ENCODE measurements at regions not wholly inside any gene's neighbourhood (a gene's known extent, or its start where the extent isn't known, plus 50 kb on each side); places are given as distances from the start of the nearest gene placed in this dataset.

DNA sequence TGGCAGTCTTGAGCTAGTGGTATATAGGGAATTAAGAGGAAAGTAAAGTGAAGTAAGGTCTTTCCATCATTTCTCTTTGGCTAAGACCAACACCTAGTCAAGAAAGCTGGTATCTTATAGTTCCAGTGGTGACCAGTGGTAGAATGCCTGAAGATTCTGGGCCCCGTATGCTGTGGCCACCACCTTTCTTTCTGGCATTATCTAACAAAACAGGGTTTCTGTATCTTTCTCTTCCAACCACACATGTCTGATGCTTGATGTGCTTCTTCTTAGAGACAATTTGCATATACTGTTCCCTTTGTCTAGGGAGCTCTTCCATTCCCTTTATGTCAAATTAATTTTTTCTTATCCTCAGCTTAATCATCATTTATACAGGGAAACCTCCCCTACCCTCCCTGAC is 109.9 kb upstream of the SSBP2 start:
- TF ChIP-seq, protein P1, sequence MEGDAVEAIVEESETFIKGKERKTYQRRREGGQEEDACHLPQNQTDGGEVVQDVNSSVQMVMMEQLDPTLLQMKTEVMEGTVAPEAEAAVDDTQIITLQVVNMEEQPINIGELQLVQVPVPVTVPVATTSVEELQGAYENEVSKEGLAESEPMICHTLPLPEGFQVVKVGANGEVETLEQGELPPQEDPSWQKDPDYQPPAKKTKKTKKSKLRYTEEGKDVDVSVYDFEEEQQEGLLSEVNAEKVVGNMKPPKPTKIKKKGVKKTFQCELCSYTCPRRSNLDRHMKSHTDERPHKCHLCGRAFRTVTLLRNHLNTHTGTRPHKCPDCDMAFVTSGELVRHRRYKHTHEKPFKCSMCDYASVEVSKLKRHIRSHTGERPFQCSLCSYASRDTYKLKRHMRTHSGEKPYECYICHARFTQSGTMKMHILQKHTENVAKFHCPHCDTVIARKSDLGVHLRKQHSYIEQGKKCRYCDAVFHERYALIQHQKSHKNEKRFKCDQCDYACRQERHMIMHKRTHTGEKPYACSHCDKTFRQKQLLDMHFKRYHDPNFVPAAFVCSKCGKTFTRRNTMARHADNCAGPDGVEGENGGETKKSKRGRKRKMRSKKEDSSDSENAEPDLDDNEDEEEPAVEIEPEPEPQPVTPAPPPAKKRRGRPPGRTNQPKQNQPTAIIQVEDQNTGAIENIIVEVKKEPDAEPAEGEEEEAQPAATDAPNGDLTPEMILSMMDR (IDR thresholded peaks at IDR 0.05; ENCODE audit: insufficient read depth in 1 of 2, low read depth in 1 of 2, low read length in 1 of 2, severe bottlenecking in 1 of 2, unreplicated experiment in 1 of 2), result no peak
- no peaks in the 10 kb centered on the region for H3K4me1 ChIP-seq
- BruUV-seq (replicated peaks), result no TSS peak
- CTCF ChIA-PET, result no interaction called here
- H3K36me3 ChIP-seq (ENCODE audit: control insufficient read depth, insufficient read depth, low read length), result no peaks in the 10 kb centered on the region
- no peaks in the 10 kb centered on the region for H3K9me3 ChIP-seq
- intact Hi-C loops (cut with micrococcal nuclease; ENCODE audit: unreplicated experiment), result no loop called here
- Mint-ChIP-seq H3K27ac (ENCODE audit: unreplicated experiment) (no peak overlapping the region), H3K9me3 (ENCODE audit: unreplicated experiment) (no peaks in the 10 kb centered on the region), H3K27me3 (ENCODE audit: insufficient read depth, unreplicated experiment) (peaks cover 13% of the 10 kb centered on the region), H3K4me1 (ENCODE audit: low read depth, unreplicated experiment) (no peaks in the 10 kb centered on the region), H3K4me3 (ENCODE audit: unreplicated experiment) (no peak overlapping the region), H3K36me3 (ENCODE audit: insufficient read depth, unreplicated experiment) (no peaks in the 10 kb centered on the region)
- no peaks in the 10 kb centered on the region for H3K27me3 ChIP-seq (replicated peaks; ENCODE audit: control insufficient read depth, insufficient read depth, low read length)
- H3K4me3 ChIP-seq (ENCODE audit: low read depth, low read length), result no peak overlapping the region
- DNase-seq, result no peak
- POLR2A ChIA-PET, result no interaction called here

DNA sequence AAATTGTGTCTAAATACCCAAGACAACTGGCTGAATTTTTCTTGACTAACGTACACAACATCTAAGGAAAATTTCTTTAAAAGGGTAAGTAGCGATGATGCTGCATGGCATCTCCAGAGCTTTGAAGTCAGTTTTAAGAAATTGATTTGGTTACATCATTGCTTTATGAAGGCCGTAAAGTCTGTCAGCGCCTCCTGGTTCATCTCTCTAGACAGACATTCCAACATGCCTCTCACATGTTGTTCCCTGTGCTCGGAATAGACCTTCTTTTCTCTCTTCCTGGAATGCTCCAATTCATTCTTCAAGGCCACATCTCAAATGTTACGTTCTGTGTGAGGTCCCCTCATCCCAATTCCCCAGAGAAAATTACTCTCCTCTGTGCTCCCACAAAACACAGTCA is 108.7 kb upstream of the SSBP2 start:
- intact Hi-C loops (cut with micrococcal nuclease; ENCODE audit: unreplicated experiment), result loop anchor here (10.0 kb wide), 1 partner anchor 365 kb away; no protein-coding TSS in a partner anchor
- no peaks in the 10 kb centered on the region for H3K36me3 ChIP-seq (ENCODE audit: control insufficient read depth, insufficient read depth, low read length)
- DNase-seq, result no peak
- no peak overlapping the region for H3K4me3 ChIP-seq (ENCODE audit: low read depth, low read length)
- H3K4me1 ChIP-seq, result no peaks in the 10 kb centered on the region
- no peaks in the 10 kb centered on the region for H3K27me3 ChIP-seq (replicated peaks; ENCODE audit: control insufficient read depth, insufficient read depth, low read length)
- H3K27me3 Mint-ChIP-seq (ENCODE audit: insufficient read depth, unreplicated experiment), result peaks cover 9% of the 10 kb centered on the region
- no peak overlapping the region for H3K4me3 Mint-ChIP-seq (ENCODE audit: unreplicated experiment)
- BruUV-seq (replicated peaks), result no TSS peak
- H3K9me3 Mint-ChIP-seq (ENCODE audit: unreplicated experiment), result no peaks in the 10 kb centered on the region
- H3K4me1 Mint-ChIP-seq (ENCODE audit: low read depth, unreplicated experiment), result no peaks in the 10 kb centered on the region
- H3K27ac Mint-ChIP-seq (ENCODE audit: unreplicated experiment), result no peak overlapping the region
- H3K36me3 Mint-ChIP-seq (ENCODE audit: insufficient read depth, unreplicated experiment), result no peaks in the 10 kb centered on the region
- POLR2A ChIA-PET, result no interaction called here
- no peaks in the 10 kb centered on the region for H3K9me3 ChIP-seq
- TF ChIP-seq, protein P1 (IDR thresholded peaks at IDR 0.05; ENCODE audit: insufficient read depth in 1 of 2, low read depth in 1 of 2, low read length in 1 of 2, severe bottlenecking in 1 of 2, unreplicated experiment in 1 of 2), result no peak
- CTCF ChIA-PET, result no interaction called here

DNA sequence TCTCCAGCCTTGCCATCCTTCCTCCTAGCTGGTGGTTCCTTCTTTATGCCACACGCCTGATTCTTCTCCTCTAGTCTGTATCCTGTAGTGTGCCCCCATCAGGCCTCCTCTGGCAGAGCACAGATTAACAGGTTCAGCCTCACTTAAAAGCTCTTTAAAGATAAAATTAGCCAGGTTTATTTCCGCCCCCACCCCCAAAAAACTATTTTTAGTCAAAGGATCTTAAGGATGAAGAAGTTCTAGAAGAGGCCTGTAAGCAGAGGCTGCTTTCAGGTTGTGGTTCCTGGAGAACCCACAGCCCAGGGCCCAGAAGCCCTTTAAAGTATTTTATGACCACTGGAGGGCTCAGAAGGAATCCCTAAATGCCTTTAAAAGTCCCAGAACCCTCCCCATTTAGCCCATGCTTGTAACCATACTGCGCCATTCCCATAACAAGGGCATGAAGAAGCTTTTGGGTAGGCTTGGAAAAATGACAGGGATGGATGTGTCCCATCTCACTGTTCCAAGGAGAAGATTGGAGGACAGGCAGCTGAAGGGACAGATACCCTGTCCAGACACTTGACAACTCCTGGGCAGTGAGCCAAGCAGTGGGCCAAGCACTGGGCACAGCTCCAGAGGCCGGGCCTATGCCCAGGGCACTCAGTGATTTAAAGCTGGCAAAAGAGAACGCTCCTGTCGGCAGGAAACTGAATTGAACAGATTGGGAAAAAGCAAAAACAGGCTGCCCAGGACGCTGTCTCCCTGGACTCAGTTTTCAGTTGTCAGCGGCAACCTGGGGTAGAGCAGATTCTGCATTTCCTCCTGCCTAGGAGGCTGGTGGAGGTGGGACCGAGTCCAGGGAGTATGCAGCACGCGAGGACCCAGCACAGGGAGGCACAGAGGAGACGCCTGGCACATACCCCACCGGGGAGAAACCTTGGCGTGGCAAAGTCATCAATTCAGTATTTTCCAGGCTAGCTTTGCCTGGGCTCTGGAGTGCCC is 106.3 kb upstream of the SSBP2 start:
- ChIA-PET CTCF (interaction anchor here (0.5 to 0.8 kb wide), 2 partner anchors 185 to 309 kb away, joined by 3 read pairs; no protein-coding TSS in a partner anchor), POLR2A (no interaction called here)
- no peaks in the 10 kb centered on the region for H3K27me3 ChIP-seq (replicated peaks; ENCODE audit: control insufficient read depth, insufficient read depth, low read length)
- H3K9me3 ChIP-seq, result no peaks in the 10 kb centered on the region
- no peak overlapping the region for H3K27ac Mint-ChIP-seq (ENCODE audit: unreplicated experiment)
- TF ChIP-seq, protein P1 (IDR thresholded peaks at IDR 0.05; ENCODE audit: insufficient read depth in 1 of 2, low read depth in 1 of 2, low read length in 1 of 2, severe bottlenecking in 1 of 2, unreplicated experiment in 1 of 2), result peak; percentile 16 to 26
- no peaks in the 10 kb centered on the region for H3K9me3 Mint-ChIP-seq (ENCODE audit: unreplicated experiment)
- H3K36me3 Mint-ChIP-seq (ENCODE audit: insufficient read depth, unreplicated experiment), result no peaks in the 10 kb centered on the region
- no TSS peak for BruUV-seq (replicated peaks)
- no peak overlapping the region for H3K4me3 Mint-ChIP-seq (ENCODE audit: unreplicated experiment)
- H3K4me1 Mint-ChIP-seq (ENCODE audit: low read depth, unreplicated experiment), result no peaks in the 10 kb centered on the region
- H3K27me3 Mint-ChIP-seq (ENCODE audit: insufficient read depth, unreplicated experiment), result peaks cover 5% of the 10 kb centered on the region
- no peak for DNase-seq
- H3K4me3 ChIP-seq (ENCODE audit: low read depth, low read length), result no peak overlapping the region
- intact Hi-C loops (cut with micrococcal nuclease; ENCODE audit: unreplicated experiment), result loop anchor here (10.0 kb wide), 1 partner anchor 368 kb away; no protein-coding TSS in a partner anchor
- no peaks in the 10 kb centered on the region for H3K36me3 ChIP-seq (ENCODE audit: control insufficient read depth, insufficient read depth, low read length)
- H3K4me1 ChIP-seq, result no peaks in the 10 kb centered on the region
